Retinal pigment epithelial cell (primary cell): ENCODE measurements at regions not wholly inside any gene's neighbourhood (a gene's known extent, or its start where the extent isn't known, plus 50 kb on each side); places are given as distances from the start of the nearest gene placed in this dataset.

ENCODE experiments used
- DNase-seq: peaks from one replicate; pipeline ENCODE4 v3.0.0-alpha.2; 2010; ENCODE audit warnings: low read depth
- H3K4me3 ChIP-seq: 2 replicates; pipeline ENCODE4 v1.5.1; 2011; ENCODE audit warnings: mild to moderate bottlenecking, low read length, control low read depth, moderate library complexity
- TF ChIP-seq, protein P1 (sequence below): conservative IDR thresholded peaks from 2 replicates; pipeline ENCODE4 v1.5.1; 2011; ENCODE audit warnings: low read depth, low read length, control low read depth, inconsistent platforms

DNA sequence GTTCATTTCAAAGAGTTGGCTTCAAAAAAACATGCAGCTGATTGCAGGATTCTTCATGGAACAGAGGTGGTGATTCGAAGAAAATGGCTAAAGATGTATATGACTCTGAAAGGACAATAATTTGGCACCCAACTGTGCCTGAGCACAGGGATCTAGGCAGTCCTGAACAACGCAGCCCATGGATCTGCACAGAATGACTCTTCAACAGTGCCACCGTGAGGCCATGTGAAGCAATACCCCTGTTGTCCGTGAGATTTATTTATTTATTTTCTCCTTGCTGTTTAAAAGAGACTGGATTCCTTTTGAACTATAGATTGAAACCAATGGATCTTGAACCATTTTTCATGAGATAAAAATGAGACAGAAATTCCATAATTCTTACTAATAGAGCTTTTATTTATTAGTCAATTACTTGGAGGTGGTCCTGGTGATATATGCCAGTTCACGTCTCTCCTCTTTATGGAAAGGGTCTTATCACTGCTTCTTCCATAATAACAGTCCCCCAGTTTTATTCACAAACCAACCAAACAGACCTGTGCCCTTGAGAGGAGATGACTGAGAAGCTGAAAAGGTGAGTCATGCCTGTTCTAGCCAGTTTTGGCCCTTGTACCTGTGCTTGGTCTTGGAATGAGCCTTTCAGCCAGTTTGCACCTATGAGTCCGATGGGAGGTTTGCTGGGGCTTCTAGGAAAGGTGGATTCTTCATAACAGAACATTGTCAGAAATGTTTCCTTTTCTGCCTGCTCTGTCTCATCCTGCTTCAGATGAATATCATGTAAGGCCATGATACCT lies 1598.3 kb downstream of the AACS start:
- no peak overlapping the region for H3K4me3 ChIP-seq
- no peak for DNase-seq
- TF ChIP-seq, protein P1, sequence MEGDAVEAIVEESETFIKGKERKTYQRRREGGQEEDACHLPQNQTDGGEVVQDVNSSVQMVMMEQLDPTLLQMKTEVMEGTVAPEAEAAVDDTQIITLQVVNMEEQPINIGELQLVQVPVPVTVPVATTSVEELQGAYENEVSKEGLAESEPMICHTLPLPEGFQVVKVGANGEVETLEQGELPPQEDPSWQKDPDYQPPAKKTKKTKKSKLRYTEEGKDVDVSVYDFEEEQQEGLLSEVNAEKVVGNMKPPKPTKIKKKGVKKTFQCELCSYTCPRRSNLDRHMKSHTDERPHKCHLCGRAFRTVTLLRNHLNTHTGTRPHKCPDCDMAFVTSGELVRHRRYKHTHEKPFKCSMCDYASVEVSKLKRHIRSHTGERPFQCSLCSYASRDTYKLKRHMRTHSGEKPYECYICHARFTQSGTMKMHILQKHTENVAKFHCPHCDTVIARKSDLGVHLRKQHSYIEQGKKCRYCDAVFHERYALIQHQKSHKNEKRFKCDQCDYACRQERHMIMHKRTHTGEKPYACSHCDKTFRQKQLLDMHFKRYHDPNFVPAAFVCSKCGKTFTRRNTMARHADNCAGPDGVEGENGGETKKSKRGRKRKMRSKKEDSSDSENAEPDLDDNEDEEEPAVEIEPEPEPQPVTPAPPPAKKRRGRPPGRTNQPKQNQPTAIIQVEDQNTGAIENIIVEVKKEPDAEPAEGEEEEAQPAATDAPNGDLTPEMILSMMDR, result peak; percentile 51

DNA sequence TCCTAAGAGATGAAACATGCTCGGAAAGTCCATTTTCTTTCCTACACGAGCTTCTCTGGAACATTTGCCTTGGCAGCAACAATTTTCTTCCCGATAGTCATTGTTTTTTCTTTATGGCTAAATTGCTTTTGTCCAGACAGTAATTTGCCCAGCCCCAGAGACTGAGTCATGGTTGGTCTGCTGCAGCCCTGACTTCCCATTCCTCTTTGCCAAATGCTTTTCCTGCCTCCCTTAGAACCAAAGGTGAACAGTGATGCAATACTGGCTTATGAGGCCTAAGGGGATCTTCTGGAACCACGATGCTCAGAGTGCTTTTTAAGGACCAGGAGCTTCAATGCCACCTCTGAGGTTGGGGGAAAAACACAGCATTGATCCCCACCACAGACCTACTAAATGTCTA lies 1599.6 kb upstream of the TMEM132C start:
- TF ChIP-seq, protein P1, result no peak
- DNase-seq, result peak; percentile 76
- H3K4me3 ChIP-seq, result no peak overlapping the region

DNA sequence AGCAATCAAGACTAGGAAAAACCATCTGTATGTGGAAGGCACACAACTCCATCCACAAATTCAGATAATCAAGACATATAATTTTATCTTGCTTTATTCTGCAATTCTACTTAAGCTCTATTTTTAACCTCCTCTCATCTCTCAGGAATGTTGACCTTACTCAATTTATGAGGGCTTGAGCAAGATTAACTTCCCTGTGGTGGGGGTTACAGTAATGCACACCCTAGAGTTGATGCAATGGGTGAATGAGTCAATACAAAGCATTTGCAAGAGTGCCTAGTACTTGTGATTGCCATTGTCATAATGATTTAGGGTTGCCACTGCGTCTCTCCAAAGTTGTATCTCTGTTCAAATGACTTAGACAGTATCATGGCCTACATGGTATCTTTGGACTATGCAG lies 1598.4 kb upstream of the TMEM132C start:
- no peak overlapping the region for H3K4me3 ChIP-seq
- TF ChIP-seq, protein P1, result no peak
- peak; percentile 93 for DNase-seq

DNA sequence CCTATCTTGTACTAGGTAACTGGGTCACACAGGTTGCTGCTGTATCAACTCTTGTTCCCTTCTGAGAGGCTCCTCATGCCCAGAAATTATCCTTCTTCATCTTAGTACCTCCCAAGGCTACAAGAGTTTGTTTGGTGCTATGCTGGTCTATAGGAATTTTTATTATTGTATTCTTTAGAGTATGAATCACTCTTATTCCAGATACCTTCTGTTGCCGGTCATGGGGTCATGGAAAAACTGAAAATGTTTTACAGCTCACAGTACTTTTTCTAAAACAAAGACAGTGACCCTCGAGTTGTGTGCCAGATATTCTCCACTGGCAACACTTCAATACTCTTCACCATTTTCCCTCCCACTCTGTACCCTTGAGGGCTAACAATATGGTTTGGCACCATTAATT lies 1598.0 kb upstream of the TMEM132C start:
- DNase-seq, result peak; percentile 37
- H3K4me3 ChIP-seq, result no peak overlapping the region
- TF ChIP-seq, protein P1, result no peak

DNA sequence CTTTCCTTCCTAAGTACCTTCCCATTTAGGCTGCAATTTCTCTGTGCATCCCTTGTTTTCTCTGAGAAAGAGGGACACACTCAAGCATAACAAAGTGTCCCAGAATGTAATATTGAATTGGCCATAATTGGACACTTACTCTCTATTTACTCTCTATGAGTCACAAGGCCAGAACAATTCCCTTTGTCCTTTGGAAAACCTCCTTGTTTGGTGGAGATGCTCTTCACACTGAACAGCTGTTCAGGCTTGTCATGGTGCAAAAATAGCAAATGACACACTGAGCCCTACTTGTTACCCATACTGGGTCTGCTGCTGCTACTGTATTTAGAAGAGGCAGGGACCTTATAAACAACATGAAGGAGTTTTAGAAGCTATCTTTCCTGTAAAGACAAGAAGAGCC lies 1590.5 kb upstream of the TMEM132C start:
- no peak for DNase-seq
- TF ChIP-seq, protein P1, result no peak
- no peak overlapping the region for H3K4me3 ChIP-seq

DNA sequence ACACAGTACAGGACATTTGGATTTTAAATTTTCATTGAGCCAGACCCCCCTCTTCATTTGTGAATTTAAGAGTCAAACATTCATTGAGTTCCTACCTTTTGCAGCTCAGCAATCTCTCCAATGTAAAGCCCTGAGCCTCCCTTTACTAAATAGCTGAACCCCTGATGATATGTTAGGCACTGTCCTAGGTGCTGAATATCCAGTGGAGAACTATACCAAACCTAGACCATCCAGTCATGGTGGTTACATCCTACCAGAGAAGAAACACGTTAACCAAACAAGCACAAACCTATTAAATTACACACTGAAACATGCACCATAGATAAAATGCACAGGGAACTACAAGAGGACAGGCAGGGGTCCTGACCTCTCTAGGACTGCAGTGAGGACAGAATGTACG lies 1585.3 kb upstream of the TMEM132C start:
- TF ChIP-seq, protein P1, result no peak
- DNase-seq, result no peak
- H3K4me3 ChIP-seq, result no peak overlapping the region

DNA sequence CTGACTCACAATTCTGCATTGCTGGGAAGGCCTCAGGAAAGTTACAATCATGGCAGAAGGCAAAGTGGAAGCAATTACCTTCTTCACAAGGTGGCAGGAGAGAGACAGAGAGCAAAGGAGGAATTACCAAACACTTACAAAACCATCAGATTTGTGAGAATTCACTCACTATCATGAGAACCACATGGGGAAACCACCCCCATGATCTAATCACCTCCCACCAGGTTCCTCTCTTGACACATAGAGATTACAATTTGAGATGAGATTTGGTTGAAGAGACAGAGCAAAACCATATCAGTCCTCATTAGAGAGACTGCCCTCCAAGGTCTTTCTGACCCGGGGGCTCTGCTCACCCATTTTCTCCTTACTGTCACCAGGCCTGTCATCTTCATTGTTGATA lies 1582.3 kb upstream of the TMEM132C start:
- TF ChIP-seq, protein P1, result no peak
- DNase-seq, result no peak
- H3K4me3 ChIP-seq, result no peak overlapping the region
